ENCODE measurements at regions not wholly inside any gene's neighbourhood (a gene's known extent, or its start where the extent isn't known, plus 50 kb on each side); places are given as distances from the start of the nearest gene placed in this dataset.

DNA sequence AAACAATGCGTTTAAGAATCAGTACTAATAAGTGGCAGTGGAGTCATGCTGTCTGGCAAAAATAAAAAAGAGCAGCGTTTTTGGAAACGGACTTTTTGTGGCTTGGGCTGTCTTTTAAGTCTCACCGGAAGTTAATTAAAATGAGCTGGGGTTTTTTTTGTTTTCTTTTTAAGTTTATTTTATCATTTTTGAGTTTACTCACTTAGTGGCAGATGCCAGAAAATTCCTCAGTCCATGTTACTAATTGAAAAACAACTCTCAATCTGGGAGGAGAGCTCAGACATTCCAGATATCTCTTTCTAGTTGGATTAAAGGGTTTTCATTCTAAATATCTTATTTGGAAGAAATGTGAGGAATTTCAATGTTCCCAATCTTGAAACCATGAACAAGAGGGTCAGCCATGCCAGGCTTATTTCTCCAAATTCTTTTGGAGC, 133.8 kb upstream of the AGR3 start:
- Histone ChIP-seq H4K20me1 (ENCODE audit: insufficient read depth, low read length) (no peaks in the 10 kb centered on the region), H3K9me2 (ENCODE audit: low read depth, low read length) (no peaks in the 10 kb centered on the region), H3K27me3 (ENCODE audit: insufficient read depth, low read length) (no peaks in the 10 kb centered on the region), H3F3A (ENCODE audit: insufficient read depth, low read length) (no peaks in the 10 kb centered on the region), H3K4me3 (ENCODE audit: low read depth, low read length, poor library complexity, severe bottlenecking) (no peak overlapping the region), H3K79me2 (ENCODE audit: insufficient read depth, low read length) (no peaks in the 10 kb centered on the region), H3K9me3 (ENCODE audit: low read length) (no peaks in the 10 kb centered on the region), H3K9ac (ENCODE audit: low read length) (no peak overlapping the region), H3K4me2 (ENCODE audit: low read length) (no peak overlapping the region), H3K27ac (ENCODE audit: low read depth, low read length, poor library complexity, severe bottlenecking) (no peak overlapping the region), H3K36me3 (ENCODE audit: insufficient read depth, low read length) (no peaks in the 10 kb centered on the region), H2AFZ (ENCODE audit: low read length) (no peak overlapping the region), H3K4me1 (ENCODE audit: insufficient read depth, low read length, severe bottlenecking) (no peaks in the 10 kb centered on the region)
- TF ChIP-seq EZH2 (IDR thresholded peaks at IDR 0.05; ENCODE audit: borderline replicate concordance, low read length): no peak
- TF ChIP-seq, protein P1, sequence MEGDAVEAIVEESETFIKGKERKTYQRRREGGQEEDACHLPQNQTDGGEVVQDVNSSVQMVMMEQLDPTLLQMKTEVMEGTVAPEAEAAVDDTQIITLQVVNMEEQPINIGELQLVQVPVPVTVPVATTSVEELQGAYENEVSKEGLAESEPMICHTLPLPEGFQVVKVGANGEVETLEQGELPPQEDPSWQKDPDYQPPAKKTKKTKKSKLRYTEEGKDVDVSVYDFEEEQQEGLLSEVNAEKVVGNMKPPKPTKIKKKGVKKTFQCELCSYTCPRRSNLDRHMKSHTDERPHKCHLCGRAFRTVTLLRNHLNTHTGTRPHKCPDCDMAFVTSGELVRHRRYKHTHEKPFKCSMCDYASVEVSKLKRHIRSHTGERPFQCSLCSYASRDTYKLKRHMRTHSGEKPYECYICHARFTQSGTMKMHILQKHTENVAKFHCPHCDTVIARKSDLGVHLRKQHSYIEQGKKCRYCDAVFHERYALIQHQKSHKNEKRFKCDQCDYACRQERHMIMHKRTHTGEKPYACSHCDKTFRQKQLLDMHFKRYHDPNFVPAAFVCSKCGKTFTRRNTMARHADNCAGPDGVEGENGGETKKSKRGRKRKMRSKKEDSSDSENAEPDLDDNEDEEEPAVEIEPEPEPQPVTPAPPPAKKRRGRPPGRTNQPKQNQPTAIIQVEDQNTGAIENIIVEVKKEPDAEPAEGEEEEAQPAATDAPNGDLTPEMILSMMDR (IDR thresholded peaks at IDR 0.05; ENCODE audit: low read length): no peak

DNA sequence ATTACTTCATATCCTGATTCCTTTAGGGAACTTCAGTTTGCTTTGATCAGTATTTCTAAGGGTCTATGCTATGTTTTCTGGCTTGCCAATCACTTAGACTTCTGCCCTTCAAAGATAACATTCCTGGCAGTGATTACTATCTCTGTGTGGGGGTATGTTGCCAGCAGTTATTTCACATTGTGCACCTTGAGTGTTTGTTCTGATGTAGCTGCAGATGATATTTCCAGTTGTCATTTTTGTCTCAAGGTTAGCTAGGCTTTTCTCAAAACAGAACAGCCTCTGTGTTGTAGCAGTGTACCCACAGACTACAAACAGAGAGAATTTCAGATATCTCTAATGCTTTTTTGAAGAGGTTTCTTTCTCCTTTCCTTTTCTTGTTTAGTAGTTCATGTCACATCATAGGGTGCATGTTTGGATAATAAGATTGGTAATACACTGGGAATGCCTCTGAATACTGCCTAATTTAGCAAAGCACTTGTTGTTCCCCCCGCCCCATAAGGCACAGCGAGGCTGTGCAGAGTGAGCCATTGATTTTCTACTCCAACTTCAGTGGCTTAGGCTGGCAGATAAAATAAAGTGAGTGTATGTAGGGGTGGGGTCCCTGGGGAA, 134.7 kb upstream of the AGR3 start:
- no peaks in the 10 kb centered on the region for H3K79me2 ChIP-seq (ENCODE audit: insufficient read depth, low read length)
- H3K4me2 ChIP-seq (ENCODE audit: low read length): no peak overlapping the region
- H3K4me3 ChIP-seq (ENCODE audit: low read depth, low read length, poor library complexity, severe bottlenecking): no peak overlapping the region
- H3K27ac ChIP-seq (ENCODE audit: low read depth, low read length, poor library complexity, severe bottlenecking): no peak overlapping the region
- TF ChIP-seq, protein P1 (IDR thresholded peaks at IDR 0.05; ENCODE audit: low read length): no peak
- TF ChIP-seq EZH2 (IDR thresholded peaks at IDR 0.05; ENCODE audit: borderline replicate concordance, low read length): no peak
- no peak overlapping the region for H2AFZ ChIP-seq (ENCODE audit: low read length)
- no peaks in the 10 kb centered on the region for H3K36me3 ChIP-seq (ENCODE audit: insufficient read depth, low read length)
- H3K9me3 ChIP-seq (ENCODE audit: low read length): no peaks in the 10 kb centered on the region
- no peaks in the 10 kb centered on the region for H3K27me3 ChIP-seq (ENCODE audit: insufficient read depth, low read length)
- no peaks in the 10 kb centered on the region for H3F3A ChIP-seq (ENCODE audit: insufficient read depth, low read length)
- H3K4me1 ChIP-seq (ENCODE audit: insufficient read depth, low read length, severe bottlenecking): no peaks in the 10 kb centered on the region
- no peaks in the 10 kb centered on the region for H4K20me1 ChIP-seq (ENCODE audit: insufficient read depth, low read length)
- no peaks in the 10 kb centered on the region for H3K9me2 ChIP-seq (ENCODE audit: low read depth, low read length)
- H3K9ac ChIP-seq (ENCODE audit: low read length): no peak overlapping the region; the same call in 1 of the 2 replicates

DNA sequence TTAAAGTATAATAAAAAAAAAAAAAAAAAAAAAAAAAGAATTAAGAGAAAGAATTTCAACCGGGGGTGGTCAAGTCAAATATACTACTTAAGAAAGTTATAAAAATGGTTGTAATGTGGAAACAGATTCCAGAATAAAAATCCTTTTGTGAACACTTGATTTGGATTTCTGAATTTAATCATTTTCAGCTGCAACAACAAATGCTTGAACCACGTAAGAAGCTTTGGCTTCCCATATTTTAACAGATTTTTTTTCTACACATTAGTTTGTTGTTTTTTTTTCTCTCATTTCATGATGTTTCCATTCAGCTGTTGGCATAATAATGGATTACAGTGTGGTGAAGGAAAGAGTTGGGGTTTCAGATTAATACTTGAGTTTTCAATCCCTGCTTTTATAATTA, 137.3 kb upstream of the AGR3 start:
- no peak overlapping the region for H3K4me2 ChIP-seq (ENCODE audit: low read length)
- no peaks in the 10 kb centered on the region for H3K79me2 ChIP-seq (ENCODE audit: insufficient read depth, low read length)
- no peaks in the 10 kb centered on the region for H3K9me2 ChIP-seq (ENCODE audit: low read depth, low read length)
- no peaks in the 10 kb centered on the region for H3K4me1 ChIP-seq (ENCODE audit: insufficient read depth, low read length, severe bottlenecking)
- H2AFZ ChIP-seq (ENCODE audit: low read length): no peak overlapping the region
- H4K20me1 ChIP-seq (ENCODE audit: insufficient read depth, low read length): no peaks in the 10 kb centered on the region
- H3K36me3 ChIP-seq (ENCODE audit: insufficient read depth, low read length): no peaks in the 10 kb centered on the region
- no peaks in the 10 kb centered on the region for H3K9me3 ChIP-seq (ENCODE audit: low read length)
- no peak overlapping the region for H3K4me3 ChIP-seq (ENCODE audit: low read depth, low read length, poor library complexity, severe bottlenecking)
- H3K9ac ChIP-seq (ENCODE audit: low read length): no peak overlapping the region
- no peaks in the 10 kb centered on the region for H3F3A ChIP-seq (ENCODE audit: insufficient read depth, low read length)
- no peaks in the 10 kb centered on the region for H3K27me3 ChIP-seq (ENCODE audit: insufficient read depth, low read length)
- H3K27ac ChIP-seq (ENCODE audit: low read depth, low read length, poor library complexity, severe bottlenecking): no peak overlapping the region
- TF ChIP-seq, protein P1 (IDR thresholded peaks at IDR 0.05; ENCODE audit: low read length): no peak
- no peak for TF ChIP-seq EZH2 (IDR thresholded peaks at IDR 0.05; ENCODE audit: borderline replicate concordance, low read length)
